CD4-positive, alpha-beta T cell treated with Interleukin-15 for 1 hour (primary cell): ENCODE measurements at regions not wholly inside any gene's neighbourhood (a gene's known extent, or its start where the extent isn't known, plus 50 kb on each side); places are given as distances from the start of the nearest gene placed in this dataset.

ENCODE experiments used
- DNase-seq: peaks from one replicate; pipeline ENCODE4 v3.0.0-alpha.2; 2020

DNA sequence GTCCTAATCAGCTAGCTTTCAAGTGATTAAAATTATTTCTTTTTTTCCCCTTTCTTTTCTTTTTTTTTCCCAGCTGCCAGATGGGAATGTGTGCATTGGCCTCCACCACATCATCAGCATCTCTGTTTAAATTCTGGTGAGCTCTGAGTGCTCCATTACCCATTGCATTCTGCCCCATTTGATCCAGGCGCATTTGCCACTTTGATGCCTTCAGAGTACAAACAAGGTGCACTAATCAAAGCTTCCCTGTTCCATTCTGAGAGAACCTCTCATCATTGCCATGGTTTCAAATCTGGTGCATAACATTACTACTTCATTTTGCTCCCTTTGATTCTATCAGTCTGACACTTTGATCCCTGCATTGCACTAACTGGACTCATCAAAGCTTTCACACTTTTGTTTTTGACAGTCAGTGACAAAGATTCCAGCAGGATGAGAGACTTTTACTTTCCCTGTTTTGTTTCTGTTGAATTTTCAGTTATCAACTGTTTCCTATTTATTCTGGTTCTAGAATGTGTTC, 238.8 kb upstream of the PCDH10 start:
- DNase-seq, result no peak

DNA sequence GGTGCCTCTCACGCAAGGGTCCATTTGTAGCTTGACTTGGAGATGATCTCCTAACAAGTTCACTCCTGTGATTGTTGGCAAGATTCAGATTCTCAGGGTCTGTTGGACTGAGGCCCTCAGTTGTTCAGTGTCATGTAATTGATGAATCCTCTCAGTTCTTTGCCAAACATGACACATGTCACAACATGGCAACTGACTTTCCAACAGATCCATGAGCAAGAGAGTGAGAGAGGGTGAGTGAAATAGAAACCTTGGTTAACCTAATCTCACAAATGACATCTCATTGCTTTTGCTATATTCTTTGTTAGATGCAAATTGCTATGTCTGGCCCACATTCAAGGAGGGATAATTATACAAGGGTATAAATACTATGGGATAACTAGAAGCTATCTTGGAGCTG, 231.0 kb upstream of the PCDH10 start:
- DNase-seq, result no peak

DNA sequence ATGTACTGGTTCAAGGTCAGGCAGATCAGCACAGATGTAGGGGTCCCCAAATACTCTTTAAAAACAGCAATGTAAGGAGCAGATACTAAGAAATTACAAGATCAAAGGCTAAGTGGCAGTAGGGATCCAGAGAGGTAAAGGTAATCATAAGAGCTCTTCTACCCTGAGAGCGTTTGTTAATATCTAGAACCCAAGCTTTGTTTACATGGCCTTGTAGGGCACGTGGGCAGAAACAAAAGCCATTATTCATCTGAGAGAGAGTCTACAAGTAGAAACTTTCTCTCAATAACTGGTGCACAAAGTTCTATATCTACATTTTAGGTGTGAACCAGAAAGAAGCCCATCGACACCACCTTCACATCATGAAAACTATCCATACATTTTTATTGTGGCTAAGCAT, 225.6 kb upstream of the PCDH10 start:
- DNase-seq, result no peak

DNA sequence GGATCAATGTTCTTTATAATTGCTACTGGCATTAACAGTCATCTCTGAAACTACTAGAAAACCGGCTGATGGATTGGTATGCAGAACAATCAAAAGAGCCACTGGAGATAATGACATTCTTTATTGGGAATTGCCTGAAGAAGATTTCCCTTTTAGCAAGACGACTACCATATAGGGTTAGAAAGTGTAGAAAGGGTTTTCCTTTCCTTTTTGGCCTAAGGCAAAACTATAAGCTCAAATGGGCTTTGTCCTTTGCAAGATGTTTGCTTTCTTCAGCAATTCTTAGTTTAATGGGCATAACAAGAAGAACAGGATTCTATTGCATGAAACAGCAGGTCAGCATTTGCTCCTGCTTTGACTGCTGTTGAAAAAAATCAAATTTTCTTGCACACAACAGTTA, 214.2 kb upstream of the PCDH10 start:
- no peak for DNase-seq

DNA sequence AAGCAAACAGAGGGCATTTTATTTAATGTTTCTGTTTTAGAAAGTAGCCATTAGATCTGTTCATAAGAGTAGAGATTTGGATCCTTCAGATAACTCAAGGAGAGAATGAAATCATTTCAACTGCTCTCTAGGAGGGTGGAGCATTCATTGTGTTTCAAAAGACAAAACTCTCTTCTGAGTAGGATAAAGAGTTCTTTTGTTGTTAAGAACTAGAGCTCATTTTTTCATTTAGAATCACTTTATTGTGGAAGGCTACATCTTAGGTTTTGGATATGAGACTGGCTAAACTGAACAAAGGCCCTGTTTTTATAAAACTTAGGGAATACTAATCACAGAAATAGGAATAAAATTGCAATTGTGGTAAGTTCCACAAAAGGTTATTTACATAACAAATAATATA, 193.9 kb upstream of the PCDH10 start:
- DNase-seq, result no peak

DNA sequence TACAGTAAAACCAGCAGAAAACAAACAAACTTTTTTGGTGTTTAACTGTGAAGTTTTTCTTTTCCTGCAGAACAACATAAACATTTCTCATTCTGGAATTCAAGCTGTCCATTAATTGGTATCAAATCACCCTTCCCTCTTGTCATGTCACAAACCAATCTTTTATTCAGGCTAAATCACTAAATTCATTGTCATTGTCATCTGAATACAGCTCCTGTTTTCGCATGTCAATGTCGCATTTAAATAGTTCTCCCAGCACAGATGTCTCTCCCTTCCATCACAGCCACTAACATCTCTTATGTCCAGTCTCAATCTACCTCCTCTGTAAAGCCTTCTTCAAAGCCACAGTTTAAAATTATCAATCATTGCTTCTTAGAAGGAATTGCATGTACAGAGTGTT, 192.1 kb upstream of the PCDH10 start:
- no peak for DNase-seq

DNA sequence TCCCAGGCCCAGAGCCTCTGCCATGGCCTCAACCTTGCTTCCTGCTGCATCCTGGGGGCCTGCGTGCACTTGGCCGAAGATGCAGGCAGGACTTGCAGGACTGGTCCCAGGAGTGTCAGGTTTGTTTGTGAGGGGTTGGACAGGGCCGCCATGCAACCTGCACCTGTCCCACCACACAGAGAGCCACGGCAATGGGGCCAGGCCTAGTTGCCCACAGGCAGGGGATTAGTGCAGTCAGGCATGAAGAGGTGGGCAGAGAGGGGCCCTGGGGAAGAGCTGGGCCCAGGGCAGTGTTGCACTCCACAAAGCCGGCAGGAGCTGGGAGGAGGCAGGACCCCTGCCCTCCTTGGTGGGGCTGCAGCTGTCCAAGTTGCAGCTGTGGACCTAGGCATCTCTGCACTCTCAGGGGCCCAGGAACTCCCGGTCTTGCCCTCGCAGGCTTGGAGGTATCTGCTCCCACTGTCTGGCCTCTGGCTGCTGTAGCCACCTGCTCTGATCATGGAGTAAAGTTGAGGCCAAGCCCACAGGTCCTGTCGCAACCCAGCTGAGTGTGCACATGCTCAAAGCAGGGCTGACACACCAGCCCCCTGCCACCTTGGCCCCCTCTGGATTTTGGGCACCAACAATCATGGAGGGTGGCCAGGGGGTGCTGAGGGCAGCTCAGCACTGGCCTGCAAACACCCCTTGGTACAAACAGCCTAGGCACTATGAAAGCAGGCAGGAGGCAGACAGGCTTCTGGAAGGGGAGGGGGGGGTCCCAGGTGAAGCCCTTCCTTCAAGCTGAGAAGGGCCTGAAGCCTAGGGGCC, 190.4 kb upstream of the PCDH10 start:
- DNase-seq, result no peak

DNA sequence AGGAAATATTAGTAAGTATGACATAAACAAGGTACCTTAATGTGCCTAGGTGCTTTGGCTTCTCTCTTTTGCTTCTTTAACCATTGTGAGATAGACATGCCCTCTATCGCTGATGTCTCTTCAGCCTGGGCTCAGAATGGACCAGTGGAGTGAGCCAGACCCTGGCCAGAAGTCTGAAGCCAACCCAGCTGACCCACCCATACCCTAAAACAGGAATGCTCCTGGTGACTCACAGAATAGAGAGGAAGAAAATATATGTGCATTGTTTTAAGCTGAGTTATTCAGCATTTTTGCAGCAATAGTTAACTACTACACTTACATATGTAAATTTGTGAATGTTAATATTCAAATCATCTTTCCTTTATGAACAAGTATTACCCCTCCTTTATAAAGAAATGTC, 167.5 kb upstream of the PCDH10 start:
- DNase-seq, result no peak

DNA sequence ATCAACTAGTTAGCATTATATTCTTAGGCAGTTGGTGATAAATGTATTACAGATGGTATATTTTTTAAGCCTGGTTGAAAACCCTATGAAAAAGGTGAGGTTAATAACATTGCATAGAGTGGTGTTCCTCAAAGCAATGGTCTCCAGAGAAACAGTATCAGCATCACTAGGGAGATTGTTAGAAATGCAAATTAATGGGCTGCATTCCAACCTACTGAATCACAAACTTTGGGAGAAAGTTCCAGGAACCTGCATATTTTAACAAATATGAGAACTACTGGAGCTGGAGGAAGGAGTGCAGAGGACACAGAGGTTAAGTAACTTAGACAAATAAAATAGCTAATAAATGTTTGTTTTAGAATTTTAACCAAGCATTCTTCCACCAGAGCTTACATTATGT, 166.9 kb upstream of the PCDH10 start:
- DNase-seq, result no peak

DNA sequence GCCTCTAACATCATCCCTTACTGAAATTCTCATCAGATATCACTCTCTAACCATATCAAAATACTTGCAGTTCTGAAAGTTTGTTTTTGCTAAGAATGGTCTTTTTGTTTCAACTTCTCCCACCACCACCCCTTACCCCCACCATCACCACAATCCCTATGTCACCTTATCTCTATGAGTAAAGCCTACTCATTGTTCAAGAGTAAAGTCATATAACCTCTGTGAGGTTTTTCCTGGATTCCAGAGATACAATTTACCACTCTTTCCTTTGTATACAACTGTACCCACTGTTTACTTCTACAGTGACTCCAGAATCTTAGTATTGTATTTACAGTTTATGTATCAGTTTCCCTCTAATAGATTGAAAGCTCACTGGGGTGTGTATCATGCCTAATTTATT, 158.0 kb upstream of the PCDH10 start:
- no peak for DNase-seq

DNA sequence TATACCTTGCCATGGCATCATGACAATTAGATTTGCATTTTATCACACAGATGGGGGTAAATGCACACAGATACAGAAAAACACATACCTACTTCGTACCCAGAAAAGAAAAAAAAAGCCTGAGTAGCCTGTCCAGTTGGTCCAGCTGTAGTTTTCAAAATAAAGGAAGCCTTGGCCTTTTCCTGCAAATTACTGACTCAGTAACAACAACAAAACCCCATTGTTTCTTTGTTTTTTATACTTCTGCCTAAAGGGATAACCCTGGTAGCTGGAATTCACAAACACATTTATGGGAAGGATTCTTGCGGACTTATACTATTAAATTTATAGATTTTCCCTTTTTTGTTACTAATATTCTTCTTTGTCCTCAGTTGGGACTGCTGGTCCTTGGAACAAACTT, 156.4 kb upstream of the PCDH10 start:
- DNase-seq, result no peak

DNA sequence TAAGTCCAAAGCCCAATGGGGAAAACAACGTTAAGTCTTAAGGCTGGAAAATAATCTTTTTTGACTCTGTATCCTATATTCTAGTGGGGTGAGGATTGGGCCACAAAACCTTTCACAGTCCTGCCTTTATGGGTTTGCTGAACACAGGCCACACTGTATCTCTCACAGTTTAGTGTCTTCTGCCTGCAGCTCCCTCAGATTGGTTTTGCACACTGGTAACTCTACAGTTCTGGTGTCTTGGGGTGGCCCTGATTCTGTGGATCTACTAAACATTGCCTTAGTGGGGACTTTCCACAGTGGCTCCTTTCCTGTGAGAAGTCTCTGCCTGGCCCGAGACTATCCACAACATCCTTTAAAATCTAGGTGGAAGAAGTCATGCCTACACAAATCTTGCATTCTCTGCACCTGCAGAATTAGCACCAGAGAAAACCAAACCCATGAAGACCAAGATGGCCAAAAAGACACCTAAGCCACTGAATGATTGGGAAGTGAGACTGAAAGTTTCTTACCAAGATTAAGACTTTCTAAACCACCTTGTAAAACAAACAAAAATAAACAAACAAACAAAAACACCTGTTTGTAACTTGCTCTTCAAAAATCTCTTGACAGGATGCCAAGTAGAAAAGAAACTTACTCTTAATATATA, 150.4 kb upstream of the PCDH10 start:
- DNase-seq, result no peak

DNA sequence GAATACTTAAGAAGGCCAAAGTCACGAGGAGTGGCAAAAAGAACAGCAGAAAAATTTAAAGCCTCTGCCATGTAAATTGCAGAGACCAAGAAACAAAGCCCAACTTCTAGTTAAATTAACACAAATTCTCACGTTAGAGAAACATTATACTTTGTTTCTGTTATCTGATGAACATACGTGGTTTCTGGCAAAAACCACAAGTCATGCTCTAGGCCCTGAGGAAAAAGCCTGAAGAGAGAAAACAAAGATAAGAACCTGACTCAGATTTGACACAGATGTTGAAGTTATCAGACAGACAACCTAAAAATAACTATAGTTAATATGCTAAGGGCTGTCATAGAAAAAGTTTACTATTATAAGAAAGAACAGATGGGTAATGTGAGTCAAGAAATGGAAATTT, 149.1 kb upstream of the PCDH10 start:
- DNase-seq, result no peak

DNA sequence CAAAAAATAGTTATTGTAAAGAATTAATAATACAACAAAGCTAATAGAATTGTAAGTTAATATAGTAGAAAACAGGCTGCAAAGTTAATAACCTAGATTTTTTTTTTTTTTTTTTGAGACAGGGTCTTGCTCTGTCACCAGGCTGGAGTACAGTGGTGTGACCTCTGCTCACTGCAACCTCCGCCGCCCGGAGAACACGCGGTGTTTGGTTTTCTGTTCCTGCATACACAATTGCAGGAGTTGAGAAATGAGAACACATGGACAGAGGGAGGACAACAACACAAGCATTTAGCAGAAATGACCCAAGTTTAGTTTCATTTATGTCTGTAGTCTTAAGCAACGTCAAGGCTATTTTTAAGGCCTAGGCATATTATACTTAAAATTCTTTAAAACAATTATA, 145.9 kb upstream of the PCDH10 start:
- DNase-seq, result no peak

DNA sequence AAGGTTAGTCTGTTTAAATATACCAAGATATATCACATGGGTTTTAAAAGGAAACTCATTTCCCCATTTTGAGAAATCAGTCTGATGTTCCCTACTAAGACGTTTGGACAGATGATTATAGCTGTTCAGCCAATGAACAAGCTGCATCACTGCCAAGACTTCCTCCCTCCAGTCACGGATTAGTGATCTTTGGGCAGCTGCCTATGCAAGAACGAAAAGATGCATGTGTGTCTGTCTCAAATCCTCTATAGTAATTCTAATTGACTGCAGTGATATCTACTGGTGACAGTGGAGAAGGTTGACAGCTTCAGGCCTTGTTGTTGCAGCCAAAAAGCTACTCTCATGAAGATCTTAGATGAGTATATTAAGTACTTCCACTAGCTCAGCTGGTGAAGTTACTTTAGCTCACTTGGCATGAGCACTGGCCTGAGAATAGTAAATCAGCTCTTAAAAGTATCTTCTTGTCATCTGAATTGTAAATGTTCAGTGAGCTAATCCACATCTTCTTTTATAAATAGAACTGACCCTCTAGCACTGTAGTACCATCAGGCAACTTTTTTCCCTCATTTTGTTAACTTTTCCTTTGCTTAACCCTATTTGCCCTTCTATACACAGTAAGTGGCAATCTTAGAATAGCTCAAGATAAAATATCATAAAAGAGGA, 134.5 kb upstream of the PCDH10 start:
- DNase-seq, result no peak

DNA sequence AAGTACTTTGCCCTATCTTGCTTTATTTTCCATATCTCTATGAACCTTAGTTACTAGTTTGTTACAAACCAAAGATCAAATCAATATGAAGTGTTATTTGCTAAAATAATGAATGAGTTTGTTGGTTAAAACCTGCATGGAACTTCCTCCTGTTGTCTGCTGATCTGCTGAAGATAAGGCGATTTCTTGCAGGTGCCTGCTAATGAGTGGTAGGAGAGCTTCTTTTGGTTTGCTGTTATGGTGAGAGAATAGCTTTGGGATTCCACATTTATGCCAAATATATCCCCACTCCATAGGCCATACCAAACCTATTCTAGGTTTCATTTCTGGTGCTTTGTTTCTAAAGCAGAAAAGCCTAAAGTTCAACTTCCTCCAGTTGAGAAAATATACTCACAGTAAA, 103.8 kb upstream of the PCDH10 start:
- no peak for DNase-seq

DNA sequence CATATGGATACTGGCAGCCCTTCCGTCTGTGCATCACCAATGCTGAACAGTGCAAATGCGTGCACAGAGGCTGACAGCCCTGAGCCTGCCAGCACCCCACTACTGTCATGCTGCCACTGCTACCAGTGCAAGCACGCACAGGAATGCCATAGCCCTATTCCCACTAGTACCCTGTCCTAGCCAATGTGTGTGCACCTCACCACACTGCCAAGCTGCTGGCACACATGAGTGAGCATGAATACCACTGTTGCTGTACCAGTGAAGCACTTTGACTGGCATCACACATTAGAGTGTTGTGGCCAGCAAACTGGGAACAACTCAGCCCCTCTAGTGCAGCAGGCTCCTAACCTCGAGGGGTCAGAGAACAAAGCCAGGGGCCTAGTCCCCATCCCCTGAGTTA, 102.9 kb upstream of the PCDH10 start:
- no peak for DNase-seq

DNA sequence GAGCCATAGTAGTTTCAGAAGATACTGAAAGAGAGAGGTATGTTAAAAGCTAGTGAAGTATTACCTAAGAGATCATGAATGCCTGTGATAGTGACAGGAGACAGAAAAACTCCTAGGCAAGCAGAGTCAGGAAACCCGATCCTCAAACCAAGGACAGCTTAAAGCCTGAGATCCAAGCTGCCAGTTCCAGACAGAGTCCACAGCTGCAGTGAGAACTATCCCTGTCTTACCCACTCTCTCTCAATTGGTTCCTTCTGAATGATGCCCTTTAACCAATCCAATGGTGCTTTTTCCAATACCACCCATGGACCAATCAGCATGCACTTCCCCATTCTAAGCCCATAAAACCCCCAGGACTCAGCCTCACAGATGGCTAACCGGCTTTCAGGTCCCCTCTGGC, 90.4 kb upstream of the PCDH10 start:
- no peak for DNase-seq

DNA sequence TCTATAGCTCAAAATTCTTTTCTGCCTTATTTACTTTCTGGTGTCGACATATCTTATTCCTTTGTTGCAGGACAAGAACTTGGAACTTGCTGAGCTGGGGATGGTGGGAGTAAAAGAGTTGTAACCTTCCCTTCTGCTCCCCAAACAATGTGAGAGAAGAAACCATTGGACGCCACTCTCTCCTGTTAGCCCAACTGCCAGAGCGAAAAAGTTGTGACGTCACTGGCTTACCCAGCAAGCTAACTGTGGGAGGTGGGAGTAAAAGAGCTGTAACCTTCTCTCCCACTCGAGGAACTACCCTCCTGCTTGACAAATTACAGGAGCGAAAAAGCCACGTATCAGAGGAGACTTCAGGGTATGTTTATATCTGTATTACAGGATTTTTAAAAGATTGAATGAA, 90.0 kb upstream of the PCDH10 start:
- no peak for DNase-seq

DNA sequence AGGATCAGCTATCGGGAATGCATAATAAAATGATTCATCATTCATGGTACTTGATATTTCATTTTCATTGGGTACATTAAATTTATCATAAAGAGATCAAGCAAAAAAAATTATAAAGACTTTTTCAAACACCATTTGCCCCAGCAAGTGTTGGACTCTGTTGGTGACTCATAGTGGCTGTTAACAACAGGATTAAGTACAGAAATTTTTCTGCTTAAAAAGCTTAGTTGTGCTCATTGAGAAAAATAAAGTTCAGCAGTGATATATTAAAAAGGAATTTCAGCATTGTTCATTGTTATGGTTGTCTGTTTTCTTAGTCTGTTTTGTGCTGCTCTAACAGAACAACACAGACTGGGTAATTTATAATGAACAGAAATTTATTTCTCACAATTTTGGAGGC, 86.2 kb upstream of the PCDH10 start:
- no peak for DNase-seq

DNA sequence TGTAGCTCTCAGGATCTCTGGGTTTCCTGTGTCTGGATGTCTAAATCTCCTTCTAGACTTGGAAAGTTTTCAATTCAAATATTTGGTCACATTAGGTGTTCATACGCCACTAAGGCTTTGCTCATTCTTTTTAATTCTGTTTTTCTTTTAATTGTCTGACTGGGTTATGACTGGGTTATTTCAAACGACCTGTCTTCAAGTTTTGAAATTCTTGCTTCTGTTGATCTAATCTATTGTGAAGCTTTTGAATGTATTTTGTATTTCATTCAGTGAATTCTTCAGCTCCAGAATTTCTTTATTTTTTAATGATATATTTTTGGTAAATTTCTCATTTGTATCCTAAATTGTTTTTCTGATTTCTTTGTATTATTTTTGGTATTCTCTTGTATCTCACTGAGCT, 81.0 kb upstream of the PCDH10 start:
- no peak for DNase-seq

DNA sequence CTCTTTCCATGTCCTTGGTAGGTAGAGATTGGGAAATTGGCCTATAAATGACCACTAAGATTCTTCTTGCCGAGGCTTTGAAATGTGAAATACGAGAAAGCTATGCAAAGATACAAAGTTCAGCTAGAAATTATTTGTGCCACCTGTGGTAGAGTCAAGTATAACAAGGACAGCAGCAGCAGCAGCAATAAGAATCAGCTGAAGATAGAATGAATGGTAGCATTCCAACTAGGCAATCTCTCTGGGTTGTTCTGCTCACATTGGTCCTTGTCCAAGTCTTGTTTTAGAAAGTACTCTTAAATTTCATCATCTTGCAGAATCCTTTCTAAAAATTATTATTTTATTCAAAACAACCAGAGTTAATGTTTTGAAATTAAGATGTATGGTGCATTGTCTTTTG, 67.8 kb upstream of the PCDH10 start:
- DNase-seq, result no peak

DNA sequence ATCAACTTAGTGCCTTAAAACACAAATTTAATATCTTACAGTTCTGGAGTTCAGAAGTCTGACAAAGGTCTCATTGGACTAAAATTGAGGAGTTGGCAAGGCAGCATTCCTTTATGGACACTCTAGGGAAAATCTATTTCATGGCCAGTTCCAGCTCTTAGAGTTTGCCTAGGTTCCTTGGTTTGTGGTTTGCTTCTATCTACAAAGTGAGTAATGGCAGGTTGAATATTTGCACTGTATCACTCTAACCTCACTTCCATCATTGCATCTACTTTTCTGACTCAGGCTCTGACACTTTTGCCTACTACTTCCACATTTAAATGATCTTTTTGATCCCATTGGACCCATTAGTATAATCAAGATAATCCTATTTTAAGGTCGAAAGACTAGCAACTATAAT, 64.7 kb upstream of the PCDH10 start:
- DNase-seq, result no peak

DNA sequence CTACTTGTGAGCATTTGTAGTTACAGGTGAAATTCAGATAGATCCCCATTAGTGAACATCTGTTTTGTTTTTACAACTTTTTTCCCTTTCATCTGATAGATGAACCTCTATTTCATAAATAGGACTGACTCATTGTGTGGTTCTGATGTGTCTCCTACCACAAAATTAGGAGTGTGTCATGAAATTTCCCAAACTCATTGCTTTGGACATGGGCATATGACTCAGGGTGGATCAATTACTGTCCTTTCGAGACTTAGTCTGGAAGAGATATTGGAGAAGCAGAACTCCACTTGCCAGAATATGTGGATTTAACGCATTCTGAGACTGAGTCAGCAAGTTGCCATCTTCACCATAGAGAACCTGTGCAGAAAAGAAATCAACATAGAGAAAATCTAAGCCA, 53.5 kb upstream of the PCDH10 start:
- DNase-seq, result no peak
